SK-N-SH treated with all-trans-retinoic acid at 6 μM for 48 hours (cell line): ENCODE measurements at regions not wholly inside any gene's neighbourhood (a gene's known extent, or its start where the extent isn't known, plus 50 kb on each side); places are given as distances from the start of the nearest gene placed in this dataset.

Experiments used
- ARNTL ChIP-seq: fragments of 450-650 bp; formaldehyde crosslinking; IDR thresholded peaks from 2 replicates; pipeline ENCODE4 v1.5.0; 2020; ENCODE audit warnings: low read depth, mild to moderate bottlenecking, moderate library complexity, borderline replicate concordance
- BACH2 ChIP-seq: fragments of 250-450 bp; sonication (Bioruptor Pico); IDR thresholded peaks from 2 replicates; pipeline ENCODE4 v1.9.0; 2021; ENCODE audit warnings: mild to moderate bottlenecking, borderline replicate concordance
- CREB5 ChIP-seq: fragments of 250-450 bp; sonication (Bioruptor Pico); IDR thresholded peaks from 2 replicates; pipeline ENCODE4 v1.5.1; 2020; ENCODE audit warnings: low read depth, mild to moderate bottlenecking, moderate library complexity
- CSDC2 ChIP-seq: fragments of 250-450 bp; sonication (Bioruptor Pico); IDR thresholded peaks from 2 replicates; pipeline ENCODE4 v1.5.0; 2020; ENCODE audit warnings: mild to moderate bottlenecking, moderate library complexity
- ESRRG ChIP-seq: fragments of 250-450 bp; sonication (Bioruptor Pico); IDR thresholded peaks from 2 replicates; pipeline ENCODE4 v1.6.1; 2021; ENCODE audit warnings: mild to moderate bottlenecking
- ISL1 ChIP-seq: fragments of 250-450 bp; sonication (Bioruptor Pico); IDR thresholded peaks from 2 replicates; pipeline ENCODE4 v2.1.2; 2022; ENCODE audit warnings: mild to moderate bottlenecking, moderate library complexity
- PATZ1 ChIP-seq: fragments of 250-450 bp; sonication (Bioruptor Pico); IDR thresholded peaks from 2 replicates; pipeline ENCODE4 v1.8.0; 2020; ENCODE audit warnings: mild to moderate bottlenecking, moderate library complexity, borderline replicate concordance
- RARB ChIP-seq: fragments of 250-450 bp; sonication (Bioruptor Pico); IDR thresholded peaks from 2 replicates; pipeline ENCODE4 v1.8.0; 2021; ENCODE audit warnings: mild to moderate bottlenecking, moderate library complexity
- ZFP30 ChIP-seq: fragments of 450-650 bp; formaldehyde crosslinking; IDR thresholded peaks from 2 replicates; pipeline ENCODE4 v1.5.0; 2022; ENCODE audit warnings: mild to moderate bottlenecking, moderate library complexity
- ZNF70 ChIP-seq: fragments of 450-650 bp; formaldehyde crosslinking; IDR thresholded peaks from 2 replicates; pipeline ENCODE4 v1.5.0; 2020; ENCODE audit warnings: mild to moderate bottlenecking, moderate library complexity
- ZNF8 ChIP-seq: fragments of 450-650 bp; formaldehyde crosslinking; IDR thresholded peaks from 2 replicates; pipeline ENCODE4 v1.5.0; 2020; ENCODE audit warnings: mild to moderate bottlenecking, moderate library complexity

- TF ChIP-seq ZNF8 (CRISPR knock-in tag) = no peak
- no peak for TF ChIP-seq ESRRG
- TF ChIP-seq CREB5 (CRISPR knock-in tag) = no peak
- TF ChIP-seq RARB = no peak
- TF ChIP-seq PATZ1 (CRISPR knock-in tag) = no peak
- no peak for TF ChIP-seq ARNTL (CRISPR knock-in tag)
- no peak for TF ChIP-seq ZNF70 (CRISPR knock-in tag)
- no peak for TF ChIP-seq CSDC2 (CRISPR knock-in tag)
- TF ChIP-seq BACH2 = no peak
- TF ChIP-seq ISL1 = no peak
- TF ChIP-seq ZFP30 (CRISPR knock-in tag) = no peak
These were observed 139.0 kb upstream of the NECTIN3 start for GRCh38 chr3:110932567-110932966.
